Calu3 (cell line): ENCODE measurements at regions not wholly inside any gene's neighbourhood (a gene's known extent, or its start where the extent isn't known, plus 50 kb on each side); places are given as distances from the start of the nearest gene placed in this dataset.

ENCODE experiments used
- BruUV-seq: library from RNA; stranded (reverse); fragments of 400-500 nt; replicated peaks from 2 replicates; lab custom pipeline; 2021; lab: Mats Ljungman, UMichigan
- CTCF ChIA-PET: fragments of 300-600 bp; sonication (Branson Sonifier 250); formaldehyde crosslinking; loops from one replicate; lab custom pipeline; 2022; ENCODE audit warnings: antibody characterized with exemption; lab: Charles Lee
- DNase-seq: peaks from one replicate; pipeline ENCODE4 v3.0.0; 2022
- H3K27ac Mint-ChIP-seq: one replicate; pipeline ENCODE4 v1.8.0; 2022; ENCODE audit warnings: mixed read lengths; ENCODE audit not compliant: unreplicated experiment
- H3K27me3 Mint-ChIP-seq: one replicate; pipeline ENCODE4 v1.8.0; 2022; ENCODE audit warnings: mixed read lengths; ENCODE audit not compliant: unreplicated experiment
- H3K36me3 Mint-ChIP-seq: one replicate; pipeline ENCODE4 v1.8.0; 2022; ENCODE audit warnings: mild to moderate bottlenecking, moderate library complexity, mixed read lengths; ENCODE audit not compliant: insufficient read depth, unreplicated experiment
- H3K4me1 Mint-ChIP-seq: one replicate; pipeline ENCODE4 v1.8.0; 2022; ENCODE audit warnings: mild to moderate bottlenecking, low read depth, mixed read lengths; ENCODE audit not compliant: unreplicated experiment
- H3K4me3 Mint-ChIP-seq: one replicate; pipeline ENCODE4 v1.8.0; 2022; ENCODE audit warnings: mild to moderate bottlenecking, low read depth, moderate library complexity, mixed read lengths; ENCODE audit not compliant: unreplicated experiment
- H3K9me3 Mint-ChIP-seq: one replicate; pipeline ENCODE4 v1.8.0; 2022; ENCODE audit warnings: low read depth, mixed read lengths; ENCODE audit not compliant: unreplicated experiment
- intact Hi-C: fragments of 100-400 bp; cut with micrococcal nuclease; formaldehyde crosslinking; loops from one replicate; pipeline ENCODE4 v1.10.0; 2022; ENCODE audit not compliant: unreplicated experiment
- TF ChIP-seq, protein P1 (sequence below): fragments of 200-600 bp; IDR thresholded peaks from one replicate; pipeline ENCODE4 v1.8.0; 2022; ENCODE audit warnings: antibody characterized with exemption; ENCODE audit not compliant: unreplicated experiment

DNA sequence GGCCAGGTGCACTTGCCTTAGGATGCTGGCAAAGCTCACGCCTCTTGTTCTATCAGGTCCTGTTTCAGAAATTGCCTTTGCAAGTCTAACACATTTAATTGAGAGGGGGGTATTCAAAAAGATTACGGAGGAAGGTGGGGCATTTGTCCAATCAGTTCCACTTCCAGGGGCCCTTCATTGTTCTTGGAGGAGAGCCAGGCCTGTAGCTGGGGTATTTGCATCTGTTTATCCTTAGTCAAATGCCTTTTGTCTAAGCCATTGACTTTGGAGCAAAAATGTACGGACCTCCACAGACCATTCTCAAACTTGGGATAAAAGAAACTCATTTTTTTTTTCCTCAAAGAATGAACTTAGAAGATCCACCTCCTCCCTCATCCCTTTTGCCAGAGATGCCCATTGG is 582.0 kb downstream of the BCL11B start:
- no peaks in the 10 kb centered on the region for H3K4me1 Mint-ChIP-seq
- no peak overlapping the region for H3K4me3 Mint-ChIP-seq
- no peak overlapping the region for H3K27ac Mint-ChIP-seq
- DNase-seq, result no peak
- intact Hi-C loops, result no loop called here
- TF ChIP-seq, protein P1, sequence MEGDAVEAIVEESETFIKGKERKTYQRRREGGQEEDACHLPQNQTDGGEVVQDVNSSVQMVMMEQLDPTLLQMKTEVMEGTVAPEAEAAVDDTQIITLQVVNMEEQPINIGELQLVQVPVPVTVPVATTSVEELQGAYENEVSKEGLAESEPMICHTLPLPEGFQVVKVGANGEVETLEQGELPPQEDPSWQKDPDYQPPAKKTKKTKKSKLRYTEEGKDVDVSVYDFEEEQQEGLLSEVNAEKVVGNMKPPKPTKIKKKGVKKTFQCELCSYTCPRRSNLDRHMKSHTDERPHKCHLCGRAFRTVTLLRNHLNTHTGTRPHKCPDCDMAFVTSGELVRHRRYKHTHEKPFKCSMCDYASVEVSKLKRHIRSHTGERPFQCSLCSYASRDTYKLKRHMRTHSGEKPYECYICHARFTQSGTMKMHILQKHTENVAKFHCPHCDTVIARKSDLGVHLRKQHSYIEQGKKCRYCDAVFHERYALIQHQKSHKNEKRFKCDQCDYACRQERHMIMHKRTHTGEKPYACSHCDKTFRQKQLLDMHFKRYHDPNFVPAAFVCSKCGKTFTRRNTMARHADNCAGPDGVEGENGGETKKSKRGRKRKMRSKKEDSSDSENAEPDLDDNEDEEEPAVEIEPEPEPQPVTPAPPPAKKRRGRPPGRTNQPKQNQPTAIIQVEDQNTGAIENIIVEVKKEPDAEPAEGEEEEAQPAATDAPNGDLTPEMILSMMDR, result no peak
- no TSS peak for BruUV-seq
- CTCF ChIA-PET, result no interaction called here
- peaks cover 3% of the 10 kb centered on the region for H3K9me3 Mint-ChIP-seq
- no peaks in the 10 kb centered on the region for H3K36me3 Mint-ChIP-seq
- no peaks in the 10 kb centered on the region for H3K27me3 Mint-ChIP-seq

DNA sequence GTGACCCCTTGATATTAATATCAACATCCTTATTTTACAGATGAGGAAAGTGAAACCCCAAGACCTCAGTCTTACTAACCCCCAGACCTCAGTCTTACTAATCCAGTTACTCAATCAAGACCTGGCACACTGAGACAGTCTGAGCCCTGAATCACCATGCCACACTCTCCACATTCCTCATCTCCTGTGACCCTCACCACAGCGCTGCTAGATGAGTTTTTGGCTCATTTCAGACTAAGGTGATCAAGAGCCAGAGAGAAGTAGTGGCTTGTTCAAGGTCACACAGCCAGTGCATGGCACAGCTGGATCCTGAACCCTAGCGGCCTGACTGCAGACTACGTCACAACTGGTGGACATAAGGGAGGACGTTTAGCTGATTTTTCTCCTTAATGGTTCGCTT is 579.2 kb downstream of the BCL11B start:
- Mint-ChIP-seq H3K4me1 (no peaks in the 10 kb centered on the region), H3K4me3 (no peak overlapping the region), H3K9me3 (peaks cover 12% of the 10 kb centered on the region), H3K27ac (no peak overlapping the region), H3K27me3 (no peaks in the 10 kb centered on the region), H3K36me3 (no peaks in the 10 kb centered on the region)
- BruUV-seq, result no TSS peak
- TF ChIP-seq, protein P1, result no peak
- intact Hi-C loops, result no loop called here
- DNase-seq, result no peak
- CTCF ChIA-PET, result no interaction called here

DNA sequence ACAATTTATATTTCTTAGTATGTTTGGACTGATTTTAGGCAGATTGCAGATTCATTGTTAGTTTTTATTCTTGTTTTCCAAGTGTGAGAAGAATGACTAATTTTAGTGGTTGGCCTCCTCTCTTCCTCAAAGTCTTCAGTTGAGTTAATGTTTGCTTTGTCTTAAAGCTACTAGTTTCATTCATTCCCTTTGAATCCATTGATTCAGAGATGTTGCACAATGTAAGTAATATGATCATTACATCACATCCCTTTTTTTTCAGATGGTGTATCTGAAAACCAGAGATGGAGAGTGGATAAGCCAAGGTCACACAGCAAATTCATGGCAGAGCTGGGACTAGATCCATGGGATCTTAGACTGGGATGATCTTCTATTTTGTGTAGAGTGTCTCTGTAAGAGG is 577.5 kb downstream of the BCL11B start:
- no peak overlapping the region for H3K4me3 Mint-ChIP-seq
- H3K9me3 Mint-ChIP-seq, result peaks cover 12% of the 10 kb centered on the region
- DNase-seq, result no peak
- no peaks in the 10 kb centered on the region for H3K36me3 Mint-ChIP-seq
- H3K4me1 Mint-ChIP-seq, result no peaks in the 10 kb centered on the region
- H3K27me3 Mint-ChIP-seq, result no peaks in the 10 kb centered on the region
- intact Hi-C loops, result no loop called here
- TF ChIP-seq, protein P1, result no peak
- CTCF ChIA-PET, result no interaction called here
- H3K27ac Mint-ChIP-seq, result no peak overlapping the region
- BruUV-seq, result no TSS peak

DNA sequence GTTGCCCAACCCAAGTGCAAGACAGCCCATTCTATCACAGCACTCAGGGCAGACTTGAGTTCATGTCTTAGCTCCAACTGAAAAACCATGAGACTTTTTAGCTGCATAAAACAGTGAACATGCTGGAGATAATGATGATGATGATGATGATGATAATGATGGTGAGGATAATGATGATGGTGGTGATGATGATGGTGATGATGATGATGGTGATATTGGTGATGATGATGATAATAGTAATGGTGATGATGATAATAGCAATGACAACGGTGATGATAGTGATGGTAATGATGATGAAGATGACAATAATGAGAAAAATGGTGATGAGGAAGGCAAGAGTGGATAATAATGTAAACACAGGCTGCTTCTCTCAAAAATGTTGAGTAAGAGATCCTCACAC is 576.2 kb downstream of the BCL11B start:
- no peak overlapping the region for H3K4me3 Mint-ChIP-seq
- no peaks in the 10 kb centered on the region for H3K4me1 Mint-ChIP-seq
- peaks cover 12% of the 10 kb centered on the region for H3K9me3 Mint-ChIP-seq
- no TSS peak for BruUV-seq
- no peaks in the 10 kb centered on the region for H3K27me3 Mint-ChIP-seq
- H3K36me3 Mint-ChIP-seq, result no peaks in the 10 kb centered on the region
- TF ChIP-seq, protein P1, result no peak
- CTCF ChIA-PET, result no interaction called here
- DNase-seq, result no peak
- no peak overlapping the region for H3K27ac Mint-ChIP-seq
- intact Hi-C loops, result no loop called here

GRCh38 chr14:98698341-98698740 is 573.7 kb downstream of the BCL11B start:
- CTCF ChIA-PET, result no interaction called here
- Mint-ChIP-seq H3K4me1 (no peaks in the 10 kb centered on the region), H3K27ac (no peak overlapping the region), H3K9me3 (peaks cover 14% of the 10 kb centered on the region), H3K27me3 (peaks cover 16% of the 10 kb centered on the region), H3K4me3 (no peak overlapping the region), H3K36me3 (no peaks in the 10 kb centered on the region)
- TF ChIP-seq, protein P1, result no peak
- intact Hi-C loops, result no loop called here
- no peak for DNase-seq
- no TSS peak for BruUV-seq
